ENCODE measurements at regions not wholly inside any gene's neighbourhood (a gene's known extent, or its start where the extent isn't known, plus 50 kb on each side); places are given as distances from the start of the nearest gene placed in this dataset.

GRCh38 chr2:217215877-217216276 lies 356.0 kb upstream of the TNP1 start:
- no peak for TF ChIP-seq POLR2AphosphoS5 (IDR thresholded peaks at IDR 0.05; ENCODE audit: low read depth, low read length)
- no peak for TF ChIP-seq TAF1 (IDR thresholded peaks at IDR 0.05; ENCODE audit: low read depth, low read length)
- no peak for TF ChIP-seq POLR2A (IDR thresholded peaks at IDR 0.05; ENCODE audit: low read depth, low read length)
- no peak for TF ChIP-seq POU2F2 (IDR thresholded peaks at IDR 0.05; ENCODE audit: low read depth, low read length)
